HepG2 (cell line): ENCODE measurements at regions not wholly inside any gene's neighbourhood (a gene's known extent, or its start where the extent isn't known, plus 50 kb on each side); places are given as distances from the start of the nearest gene placed in this dataset.

Experiments used
- ATAC-seq: fragments of 200-7000 bp; cut with Tn5 transposase; 3 replicates; pipeline ENCODE4 v1.9.1; 2020; ENCODE audit warnings: mild to moderate bottlenecking, moderate library complexity
- BruUV-seq: library from RNA; stranded (reverse); fragments of 400-500 nt; replicated peaks from 2 replicates; lab custom pipeline; 2021; lab: Mats Ljungman, UMichigan
- CTCF ChIA-PET: fragments of 300-600 bp; formaldehyde crosslinking; extraction: SDS; loops from one replicate; lab custom pipeline; 2021; ENCODE audit warnings: low total read pairs, inconsistent platforms, low intra/inter-chr PET ratio; lab: Yijun Ruan, JAX
- POLR2A ChIA-PET: fragments of 350-600 bp; sonication (Branson Sonifier 250); formaldehyde crosslinking; loops from one replicate; lab custom pipeline; 2020; ENCODE audit warnings: antibody characterized with exemption, inconsistent platforms; lab: Yijun Ruan, JAX
- DNase-seq: peaks from one replicate; pipeline ENCODE4 v3.0.0-alpha.2; 2015; ENCODE audit warnings: low spot score
- FAIRE-seq: peaks from 3 replicates; lab custom pipeline; 2011; peaks lifted over from hg19 to GRCh38; lab: Jason Lieb, UNC
- H2AFZ ChIP-seq: one replicate; pipeline ENCODE4 v1.6.1; 2011; ENCODE audit warnings: low read length, inconsistent platforms
- H3K27ac ChIP-seq: fragments of 300-600 bp; 3 replicates; pipeline ENCODE4 v1.8.0; 2011; ENCODE audit warnings: mixed run types, mild to moderate bottlenecking, mixed read lengths, low read length, inconsistent platforms; ENCODE audit not compliant: insufficient read depth; ENCODE audit errors: extremely low read length
- H3K27me3 ChIP-seq, 2 experiments: fragments of 200-600 bp in 1 of 2; 2 replicates in 1 of 2; 3 replicates in 1 of 2; pipeline versions ENCODE4 v1.6.0 to v1.8.0; 2011; ENCODE audit warnings: low read length in 2 of 2, mild to moderate bottlenecking in 2 of 2, moderate library complexity in 2 of 2, inconsistent platforms in 1 of 2; ENCODE audit not compliant: insufficient read depth in 2 of 2, control insufficient read depth in 1 of 2
- H3K36me3 ChIP-seq, 2 experiments: fragments of 200-600 bp in 1 of 2; replicated peaks in 1 of 2; 2 replicates in 1 of 2; 3 replicates in 1 of 2; pipeline versions ENCODE4 v1.5.1 to v1.8.0; 2011; ENCODE audit warnings: low read length in 2 of 2, inconsistent platforms in 1 of 2; ENCODE audit not compliant: insufficient read depth in 2 of 2, control insufficient read depth in 1 of 2
- H3K4me1 ChIP-seq: 2 replicates; pipeline ENCODE4 v1.5.1; 2012; ENCODE audit warnings: low read length, inconsistent platforms; ENCODE audit not compliant: insufficient read depth
- H3K4me2 ChIP-seq: 2 replicates; pipeline ENCODE4 v1.6.0; 2011; ENCODE audit warnings: low read depth, low read length, inconsistent platforms
- H3K4me3 ChIP-seq, 3 experiments: fragments of 200-600 bp in 1 of 3; sonication (generic), shearing (Covaris generic) in 1 of 3; replicated peaks in 1 of 3; 2 replicates each; pipeline ENCODE4 v1.5.1; 2011 to 2016; ENCODE audit warnings: low read length in 3 of 3, inconsistent platforms in 2 of 3, low read depth in 2 of 3, mild to moderate bottlenecking in 2 of 3, control low read depth in 1 of 3, mixed read lengths in 1 of 3; ENCODE audit not compliant: insufficient read depth in 1 of 3
- H3K79me2 ChIP-seq: one replicate; pipeline ENCODE4 v1.6.1; 2011; ENCODE audit warnings: low read length, inconsistent platforms; ENCODE audit not compliant: insufficient read depth
- H3K9ac ChIP-seq: 2 replicates; pipeline ENCODE4 v1.6.0; 2011; ENCODE audit warnings: mild to moderate bottlenecking, low read depth, low read length, inconsistent platforms; ENCODE audit not compliant: insufficient read depth
- H3K9me3 ChIP-seq: 2 replicates; pipeline ENCODE4 v1.5.1; 2012; ENCODE audit warnings: mild to moderate bottlenecking, low read length
- H4K20me1 ChIP-seq: 2 replicates; pipeline ENCODE4 v1.6.0; 2011; ENCODE audit warnings: inconsistent platforms, mild to moderate bottlenecking, low read length, moderate library complexity; ENCODE audit not compliant: insufficient read depth
- MBNL3 ChIP-seq: fragments of 250-450 bp; sonication (Bioruptor Pico); conservative IDR thresholded peaks from 2 replicates; pipeline ENCODE4 v1.8.0; 2022; ENCODE audit warnings: mild to moderate bottlenecking, inconsistent platforms
- NR2C2 ChIP-seq: sonication (generic); formaldehyde crosslinking; IDR thresholded peaks from 2 replicates; pipeline ENCODE4 v1.4.0; 2020; ENCODE audit warnings: missing genetic modification reagents, mild to moderate bottlenecking, moderate library complexity, borderline replicate concordance
- RBFOX2 ChIP-seq: fragments of 200-400 bp; formaldehyde crosslinking; IDR thresholded peaks from 2 replicates; pipeline ENCODE4 v1.6.1; 2017; ENCODE audit warnings: low read depth, mild to moderate bottlenecking, low read length
- ZBTB33 ChIP-seq: sonication (generic); formaldehyde crosslinking; IDR thresholded peaks from 2 replicates; pipeline ENCODE4 v1.4.0; 2020; ENCODE audit warnings: missing genetic modification reagents
- ZNF547 ChIP-seq: sonication (generic); formaldehyde crosslinking; IDR thresholded peaks from 2 replicates; pipeline ENCODE4 v1.5.1; 2020; ENCODE audit warnings: mild to moderate bottlenecking, missing genetic modification reagents
- ZNF839 ChIP-seq: sonication (generic); formaldehyde crosslinking; IDR thresholded peaks from 2 replicates; pipeline ENCODE4 v1.4.0; 2020; ENCODE audit warnings: missing genetic modification reagents, mild to moderate bottlenecking, borderline replicate concordance
- ZSCAN21 ChIP-seq: sonication (generic); formaldehyde crosslinking; IDR thresholded peaks from 2 replicates; pipeline ENCODE4 v1.8.0; 2022; ENCODE audit warnings: mild to moderate bottlenecking, missing genetic modification reagents, moderate library complexity, borderline replicate concordance
- WGBS: methylation state at CpG from one replicate; pipeline ENCODE4 v1.1.6; 2017; ENCODE audit warnings: low lambda C conversion rate; 5-methylcytosine and 5-hydroxymethylcytosine counted together
- in situ Hi-C: cut with HindIII; loops from 2 replicates; pipeline ENCODE4 v1.10.0; 2017; ENCODE audit warnings: low pct_unique_long_range_greater_than_20kb; ENCODE audit not compliant: extremely low pct_ligation_motif_present
- intact Hi-C: fragments of 100-400 bp; cut with micrococcal nuclease; formaldehyde crosslinking; loops from one replicate; pipeline ENCODE4 v1.10.0; 2022; ENCODE audit not compliant: unreplicated experiment

- Histone ChIP-seq H3K36me3 (no peaks in the 10 kb centered on the region), H2AFZ (no peak overlapping the region), H3K9me3 (no peaks in the 10 kb centered on the region), H3K4me2 (no peak overlapping the region), H3K27ac (no peak overlapping the region), H4K20me1 (no peaks in the 10 kb centered on the region), H3K27me3 (peaks cover 3 to 45% of the 10 kb centered on the region in 2 experiments; a peak in 4 of 5 replicates), H3K4me1 (0 out of 2 replicates have a peak, but pooled peaks cover 13% of the 10 kb centered on the region), H3K9ac (no peak overlapping the region), H3K79me2 (no peaks in the 10 kb centered on the region), H3K4me3 (no peak overlapping the region)
- intact Hi-C loops = no loop called here
- ATAC-seq = no peak
- ChIA-PET POLR2A (no interaction called here), CTCF (no interaction called here)
- no TSS peak for BruUV-seq
- TF ChIP-seq ZNF839 (CRISPR knock-in tag) (no peak), ZNF547 (CRISPR knock-in tag) (no peak)
- DNase-seq = no peak
- WGBS = 4% methylated on average over 4 of the region's 4 CpGs
- in situ Hi-C loops = no loop called here
- no peak for FAIRE-seq
Measured at GRCh38 chr12:124658302-124658701, 90.9 kb upstream of the NCOR2 start.

- no peak overlapping the region for H3K27ac ChIP-seq
- no TSS peak for BruUV-seq
- no peak overlapping the region for H3K4me2 ChIP-seq
- DNase-seq (no peak), FAIRE-seq (no peak), ATAC-seq (no peak)
- H3K79me2 ChIP-seq = no peaks in the 10 kb centered on the region
- H3K9me3 ChIP-seq = no peaks in the 10 kb centered on the region
- CTCF ChIA-PET = no interaction called here
- H3K9ac ChIP-seq = no peak overlapping the region
- H3K4me1 ChIP-seq = 0 out of 2 replicates have a peak, but pooled peaks cover 11% of the 10 kb centered on the region
- H3K4me3 ChIP-seq = no peak overlapping the region
- POLR2A ChIA-PET = no interaction called here
- intact Hi-C loops (no loop called here), in situ Hi-C loops (no loop called here)
- peaks cover 10 to 45% of the 10 kb centered on the region in 2 experiments; a peak in 4 of 5 replicates for H3K27me3 ChIP-seq
- WGBS = 3% methylated on average over 5 of the region's 8 CpGs
- no peak overlapping the region for H2AFZ ChIP-seq
- H3K36me3 ChIP-seq = no peaks in the 10 kb centered on the region
- no peak for TF ChIP-seq ZBTB33 (CRISPR knock-in tag)
- no peak for TF ChIP-seq NR2C2
- no peak for TF ChIP-seq ZSCAN21
- no peak for TF ChIP-seq MBNL3 (CRISPR knock-in tag)
- no peak for TF ChIP-seq RBFOX2
- no peaks in the 10 kb centered on the region for H4K20me1 ChIP-seq
Measured at GRCh38 chr12:124656947-124657434, 89.6 kb upstream of the NCOR2 start.
